Bronchial epithelial cell (primary cell): ENCODE measurements at regions not wholly inside any gene's neighbourhood (a gene's known extent, or its start where the extent isn't known, plus 50 kb on each side); places are given as distances from the start of the nearest gene placed in this dataset.

ENCODE experiments used
- DNase-seq: peaks from one replicate; pipeline ENCODE4 v3.0.0-alpha.2; 2010; ENCODE audit warnings: low read depth
- FAIRE-seq: peaks from 2 replicates; lab custom pipeline; 2011; peaks lifted over from hg19 to GRCh38; lab: Jason Lieb, UNC
- H3K27me3 ChIP-seq: 2 replicates; pipeline ENCODE4 v1.5.1; 2011; ENCODE audit warnings: low read length; ENCODE audit not compliant: control insufficient read depth, insufficient read depth
- H3K36me3 ChIP-seq: 2 replicates; pipeline ENCODE4 v1.5.1; 2011; ENCODE audit warnings: low read length; ENCODE audit not compliant: control insufficient read depth, insufficient read depth
- H3K4me3 ChIP-seq: 2 replicates; pipeline ENCODE4 v1.5.1; 2011; ENCODE audit warnings: mild to moderate bottlenecking, low read depth, low read length, control low read depth
- CTCF ChIP-seq: IDR thresholded peaks from 2 replicates; pipeline ENCODE4 v1.5.1; 2011; ENCODE audit warnings: mild to moderate bottlenecking, moderate library complexity, low read length, control low read depth, inconsistent platforms; ENCODE audit not compliant: insufficient read depth, severe bottlenecking

- H3K4me3 ChIP-seq, result no peak overlapping the region
- TF ChIP-seq CTCF, result no peak
- DNase-seq (no peak), FAIRE-seq (no peak)
- no peaks in the 10 kb centered on the region for H3K36me3 ChIP-seq
- no peaks in the 10 kb centered on the region for H3K27me3 ChIP-seq
Observed at GRCh38 chr11:130601141-130601540, 152.7 kb downstream of the ADAMTS15 start.

- DNase-seq, result no peak
- no peak overlapping the region for H3K4me3 ChIP-seq
- no peaks in the 10 kb centered on the region for H3K36me3 ChIP-seq
- no peaks in the 10 kb centered on the region for H3K27me3 ChIP-seq
- no peak for TF ChIP-seq CTCF
- FAIRE-seq, result no peak
Observed at GRCh38 chr11:130601764-130602460, 153.5 kb downstream of the ADAMTS15 start.

GRCh38 chr11:130602641-130603334, 154.3 kb downstream of the ADAMTS15 start:
- no peak for TF ChIP-seq CTCF
- FAIRE-seq, result no peak

GRCh38 chr11:130603335-130603906, 155.0 kb downstream of the ADAMTS15 start:
- no peak for TF ChIP-seq CTCF
- Histone ChIP-seq H3K4me3 (no peak overlapping the region), H3K36me3 (no peaks in the 10 kb centered on the region), H3K27me3 (no peaks in the 10 kb centered on the region)
- no peak for FAIRE-seq
- DNase-seq, result no peak

More at GRCh38 chr11:130602641-130603334, 154.3 kb downstream of the ADAMTS15 start:
- H3K36me3 ChIP-seq, result no peaks in the 10 kb centered on the region
- no peaks in the 10 kb centered on the region for H3K27me3 ChIP-seq
- no peak for DNase-seq
- no peak overlapping the region for H3K4me3 ChIP-seq

- FAIRE-seq (no peak), DNase-seq (no peak)
- H3K4me3 ChIP-seq, result no peak overlapping the region
- no peaks in the 10 kb centered on the region for H3K27me3 ChIP-seq
- no peaks in the 10 kb centered on the region for H3K36me3 ChIP-seq
- TF ChIP-seq CTCF, result no peak
Observed at GRCh38 chr11:130604606-130605005, 156.2 kb downstream of the ADAMTS15 start.
